ENCODE measurements at regions not wholly inside any gene's neighbourhood (a gene's known extent, or its start where the extent isn't known, plus 50 kb on each side); places are given as distances from the start of the nearest gene placed in this dataset.
"Not testable (repeated sequence)": the region's sequence is repeated elsewhere in the genome, so short reads cannot be mapped to it uniquely, and the experiment has no call there.

DNA sequence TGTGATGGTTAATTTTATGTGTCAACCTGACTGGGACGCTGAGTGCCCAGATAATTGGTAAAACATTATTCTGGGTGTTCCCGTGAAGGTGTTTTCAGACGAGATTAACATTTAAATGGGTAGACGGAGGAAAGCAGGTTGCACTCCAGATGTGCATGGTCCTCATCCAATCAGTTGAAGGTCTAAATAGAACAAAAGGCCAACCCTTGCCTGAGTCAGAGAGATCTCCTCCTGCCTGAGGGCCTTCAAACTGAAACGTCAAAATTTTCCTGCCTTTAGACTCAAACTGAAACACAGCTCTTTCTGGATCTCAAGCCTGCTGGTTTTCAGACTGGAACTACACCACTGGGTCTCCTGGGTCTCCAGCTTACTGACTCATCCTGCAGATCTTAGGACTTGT, 73.5 kb downstream of the NPIPA8 start:
- not testable (repeated sequence) for H3K27ac ChIP-seq (ENCODE audit: low read depth, low read length); H3K36me3 ChIP-seq (ENCODE audit: insufficient read depth, low read length); H3K9me3 ChIP-seq (ENCODE audit: low read length); H3K4me1 ChIP-seq (ENCODE audit: insufficient read depth, low read length); H3K27me3 ChIP-seq (ENCODE audit: control insufficient read depth in 1 of 2, insufficient read depth in 2 of 2, low read length in 2 of 2); H3K9ac ChIP-seq (ENCODE audit: low read length); H3K4me3 ChIP-seq (ENCODE audit: low read depth in 1 of 2, low read length in 2 of 2)

GRCh38 chr16:18261848-18262247, 74.7 kb downstream of the NPIPA8 start:
- not testable (repeated sequence) for H3K36me3 ChIP-seq (ENCODE audit: insufficient read depth, low read length); H3K27ac ChIP-seq (ENCODE audit: low read depth, low read length); H3K27me3 ChIP-seq (ENCODE audit: control insufficient read depth in 1 of 2, insufficient read depth in 2 of 2, low read length in 2 of 2); H3K4me3 ChIP-seq (ENCODE audit: low read depth in 1 of 2, low read length in 2 of 2); H3K4me1 ChIP-seq (ENCODE audit: insufficient read depth, low read length); H3K9ac ChIP-seq (ENCODE audit: low read length); H3K9me3 ChIP-seq (ENCODE audit: low read length)

DNA sequence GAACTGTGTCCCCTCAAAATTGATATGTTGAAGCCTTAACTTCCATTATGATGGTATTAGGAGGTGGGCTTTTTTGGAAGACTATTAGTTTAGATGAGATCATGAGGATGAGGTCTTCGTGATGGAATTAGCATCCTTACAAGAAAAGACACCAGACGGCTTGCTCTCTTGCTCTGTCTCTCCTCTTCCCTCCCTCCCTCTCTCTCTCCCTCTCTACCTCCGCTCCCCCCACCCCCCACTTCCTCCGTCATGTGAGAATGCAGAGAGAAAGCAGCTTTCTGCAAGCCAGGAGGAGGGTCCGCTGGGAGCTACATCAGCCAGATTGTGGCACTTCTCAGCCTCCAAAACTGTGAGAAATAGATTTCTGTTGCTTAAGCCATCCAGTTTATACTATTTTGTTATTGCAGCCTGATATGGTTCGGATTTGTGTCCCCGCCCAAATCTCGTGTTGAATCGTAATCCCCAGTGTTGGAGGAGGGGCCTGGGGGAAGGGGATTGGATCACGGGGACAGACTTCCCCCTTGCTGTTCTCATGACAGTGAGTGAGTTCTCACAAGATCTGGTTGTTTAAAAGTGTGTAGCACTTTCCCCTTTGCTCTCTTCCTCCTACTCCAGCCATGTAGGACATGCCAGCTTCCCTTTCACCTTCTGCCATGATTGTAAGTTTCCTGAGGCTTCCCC, 76.9 kb downstream of the NPIPA8 start:
- not testable (repeated sequence) for H3K4me3 ChIP-seq (ENCODE audit: low read depth in 1 of 2, low read length in 2 of 2); H3K27ac ChIP-seq (ENCODE audit: low read depth, low read length); H3K4me1 ChIP-seq (ENCODE audit: insufficient read depth, low read length); H3K9ac ChIP-seq (ENCODE audit: low read length); H3K9me3 ChIP-seq (ENCODE audit: low read length); H3K27me3 ChIP-seq (ENCODE audit: control insufficient read depth in 1 of 2, insufficient read depth in 2 of 2, low read length in 2 of 2); H3K36me3 ChIP-seq (ENCODE audit: insufficient read depth, low read length)

GRCh38 chr16:18252943-18253342, 83.6 kb downstream of the NPIPA8 start:
- not testable (repeated sequence) for H3K4me1 ChIP-seq (ENCODE audit: insufficient read depth, low read length); H3K36me3 ChIP-seq (ENCODE audit: insufficient read depth, low read length); H3K27ac ChIP-seq (ENCODE audit: low read depth, low read length); H3K9ac ChIP-seq (ENCODE audit: low read length); H3K9me3 ChIP-seq (ENCODE audit: low read length); H3K4me3 ChIP-seq (ENCODE audit: low read depth in 1 of 2, low read length in 2 of 2); H3K27me3 ChIP-seq (ENCODE audit: control insufficient read depth in 1 of 2, insufficient read depth in 2 of 2, low read length in 2 of 2)

DNA sequence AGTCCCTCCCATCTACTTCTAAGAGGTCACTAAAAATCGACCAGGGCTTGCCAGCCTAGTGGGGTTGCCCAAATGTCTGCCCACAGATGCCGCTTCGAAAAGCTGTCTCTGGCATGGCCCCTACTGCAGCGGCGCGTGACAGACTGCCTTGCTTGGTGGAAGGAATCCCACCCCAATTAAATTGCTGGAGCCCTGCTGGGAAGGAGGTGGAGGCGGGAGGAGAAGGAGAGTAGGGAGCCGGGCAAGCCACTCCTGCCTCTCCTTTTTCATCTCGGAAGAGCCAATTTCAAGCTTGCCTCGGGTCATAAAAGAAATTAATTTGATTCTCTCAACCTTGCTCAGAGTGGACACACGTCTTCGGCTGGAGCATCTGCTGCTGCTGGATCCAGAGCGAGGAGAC, 106.0 kb downstream of the NPIPA8 start:
- not testable (repeated sequence) for H3K9ac ChIP-seq (ENCODE audit: low read length); H3K27ac ChIP-seq (ENCODE audit: low read depth, low read length); H3K27me3 ChIP-seq (ENCODE audit: control insufficient read depth in 1 of 2, insufficient read depth in 2 of 2, low read length in 2 of 2); H3K4me3 ChIP-seq (ENCODE audit: low read depth in 1 of 2, low read length in 2 of 2); H3K36me3 ChIP-seq (ENCODE audit: insufficient read depth, low read length); H3K4me1 ChIP-seq (ENCODE audit: insufficient read depth, low read length); H3K9me3 ChIP-seq (ENCODE audit: low read length)

DNA sequence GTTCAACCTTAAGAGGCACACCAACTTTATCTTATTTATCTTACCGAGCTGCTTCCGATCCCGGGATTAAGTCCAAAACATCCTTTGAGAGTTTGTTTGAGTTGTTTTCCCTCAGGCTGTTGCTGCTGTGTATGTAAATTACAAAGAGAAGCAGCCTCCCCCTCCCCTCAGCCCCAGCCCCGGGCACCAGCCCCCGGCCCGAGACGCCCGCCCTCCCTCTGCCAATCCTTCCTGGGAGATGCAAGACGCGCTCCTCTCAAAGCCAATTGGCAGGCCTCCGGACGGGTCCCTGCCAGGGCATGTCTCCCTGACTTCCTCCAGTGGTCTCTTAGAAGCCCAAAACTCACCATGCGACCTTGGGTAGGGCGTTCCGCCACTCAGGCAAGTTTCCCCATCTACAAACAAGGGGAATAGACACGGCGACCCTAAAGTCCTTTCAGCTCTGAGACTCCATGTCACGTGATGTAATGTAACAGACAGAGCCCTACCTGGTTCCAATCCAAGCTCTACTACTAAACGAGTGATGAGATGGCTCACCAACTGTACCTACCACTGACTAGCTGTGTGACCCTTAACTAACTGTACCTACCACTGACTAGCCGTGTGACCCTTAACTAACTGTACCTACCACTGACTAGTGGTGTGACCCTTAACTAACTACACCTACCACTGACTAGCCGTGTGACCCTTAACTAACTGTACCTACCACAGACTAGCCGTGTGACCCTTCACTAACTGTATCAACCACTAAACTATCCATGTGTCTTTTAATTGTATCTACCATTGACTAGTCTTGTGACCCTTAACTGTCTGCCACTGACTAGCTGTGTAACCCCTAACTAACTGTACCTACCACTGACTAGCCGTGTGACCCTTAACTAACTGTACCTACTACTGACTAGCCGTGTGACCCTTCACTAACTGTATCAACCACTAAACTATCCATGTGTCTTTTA, 114.2 kb downstream of the NPIPA8 start:
- not testable (repeated sequence) for H3K4me3 ChIP-seq (ENCODE audit: low read depth in 1 of 2, low read length in 2 of 2); H3K4me1 ChIP-seq (ENCODE audit: insufficient read depth, low read length); H3K36me3 ChIP-seq (ENCODE audit: insufficient read depth, low read length); H3K27ac ChIP-seq (ENCODE audit: low read depth, low read length); H3K9me3 ChIP-seq (ENCODE audit: low read length); H3K9ac ChIP-seq (ENCODE audit: low read length); H3K27me3 ChIP-seq (ENCODE audit: control insufficient read depth in 1 of 2, insufficient read depth in 2 of 2, low read length in 2 of 2)

GRCh38 chr16:18217741-18218140, 118.8 kb downstream of the NPIPA8 start:
- not testable (repeated sequence) for H3K4me1 ChIP-seq (ENCODE audit: insufficient read depth, low read length); H3K27ac ChIP-seq (ENCODE audit: low read depth, low read length); H3K9ac ChIP-seq (ENCODE audit: low read length); H3K9me3 ChIP-seq (ENCODE audit: low read length); H3K36me3 ChIP-seq (ENCODE audit: insufficient read depth, low read length); H3K4me3 ChIP-seq (ENCODE audit: low read depth in 1 of 2, low read length in 2 of 2); H3K27me3 ChIP-seq (ENCODE audit: control insufficient read depth in 1 of 2, insufficient read depth in 2 of 2, low read length in 2 of 2)

GRCh38 chr16:18216814-18217213, 119.7 kb downstream of the NPIPA8 start:
- not testable (repeated sequence) for H3K27ac ChIP-seq (ENCODE audit: low read depth, low read length); H3K4me3 ChIP-seq (ENCODE audit: low read depth in 1 of 2, low read length in 2 of 2); H3K9ac ChIP-seq (ENCODE audit: low read length); H3K9me3 ChIP-seq (ENCODE audit: low read length); H3K27me3 ChIP-seq (ENCODE audit: control insufficient read depth in 1 of 2, insufficient read depth in 2 of 2, low read length in 2 of 2); H3K4me1 ChIP-seq (ENCODE audit: insufficient read depth, low read length); H3K36me3 ChIP-seq (ENCODE audit: insufficient read depth, low read length)

- not testable (repeated sequence) for H3K27ac ChIP-seq (ENCODE audit: low read depth, low read length); H3K9ac ChIP-seq (ENCODE audit: low read length); H3K4me1 ChIP-seq (ENCODE audit: insufficient read depth, low read length); H3K4me3 ChIP-seq (ENCODE audit: low read depth in 1 of 2, low read length in 2 of 2); H3K27me3 ChIP-seq (ENCODE audit: control insufficient read depth in 1 of 2, insufficient read depth in 2 of 2, low read length in 2 of 2); H3K36me3 ChIP-seq (ENCODE audit: insufficient read depth, low read length); H3K9me3 ChIP-seq (ENCODE audit: low read length)
Measured at GRCh38 chr16:18213810-18214209, 122.7 kb downstream of the NPIPA8 start.

DNA sequence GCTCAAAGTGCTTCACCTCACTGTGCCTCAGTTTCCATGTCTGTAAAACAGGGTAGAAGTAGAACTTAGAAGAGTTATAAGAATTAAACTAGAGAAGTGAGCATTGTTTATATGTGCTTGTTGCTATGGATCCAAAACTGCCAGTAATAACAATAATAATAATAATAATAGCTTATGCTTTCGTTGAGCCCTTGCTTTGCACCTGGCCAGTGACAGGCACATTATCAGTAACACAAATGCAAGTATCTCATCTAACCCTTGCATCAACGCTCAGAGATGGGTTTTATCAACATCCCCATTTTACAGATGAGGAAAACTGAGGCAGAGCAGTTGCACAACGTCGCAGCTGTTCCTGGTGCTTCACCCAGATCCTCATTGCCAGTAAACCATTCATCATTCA, 125.0 kb downstream of the NPIPA8 start:
- not testable (repeated sequence) for H3K4me1 ChIP-seq (ENCODE audit: insufficient read depth, low read length); H3K27ac ChIP-seq (ENCODE audit: low read depth, low read length); H3K4me3 ChIP-seq (ENCODE audit: low read depth in 1 of 2, low read length in 2 of 2)

DNA sequence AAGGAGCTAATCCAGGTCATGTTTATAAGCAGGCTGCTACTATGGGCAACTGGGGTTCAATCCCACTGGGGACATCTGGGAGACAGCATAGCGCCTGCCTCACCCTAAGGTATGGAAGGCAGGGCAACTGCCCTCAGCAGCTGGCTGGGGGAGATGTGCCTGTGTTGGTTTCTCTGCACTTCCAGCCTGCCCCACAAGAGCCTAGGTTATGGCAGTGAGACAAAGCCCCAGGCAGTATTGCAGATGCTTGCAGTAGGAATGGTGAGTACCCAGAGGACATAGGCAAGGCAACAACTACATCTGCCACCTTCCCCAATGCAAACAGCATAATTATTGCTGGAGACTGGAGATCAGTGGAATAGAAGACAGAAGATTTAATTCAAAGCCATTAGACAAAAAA, 131.8 kb downstream of the NPIPA8 start:
- H3K27ac ChIP-seq (ENCODE audit: low read depth, low read length); H3K4me3 ChIP-seq (ENCODE audit: low read depth in 1 of 2, low read length in 2 of 2): not testable (repeated sequence)

More for the DNA sequence above, 125.0 kb downstream of the NPIPA8 start:
- H3K27me3 ChIP-seq (ENCODE audit: control insufficient read depth in 1 of 2, insufficient read depth in 2 of 2, low read length in 2 of 2); H3K9ac ChIP-seq (ENCODE audit: low read length); H3K36me3 ChIP-seq (ENCODE audit: insufficient read depth, low read length); H3K9me3 ChIP-seq (ENCODE audit: low read length): not testable (repeated sequence)

GRCh38 chr16:18204309-18204708, 132.2 kb downstream of the NPIPA8 start:
- not testable (repeated sequence) for H3K27me3 ChIP-seq (ENCODE audit: control insufficient read depth in 1 of 2, insufficient read depth in 2 of 2, low read length in 2 of 2); H3K4me3 ChIP-seq (ENCODE audit: low read depth in 1 of 2, low read length in 2 of 2); H3K9ac ChIP-seq (ENCODE audit: low read length); H3K27ac ChIP-seq (ENCODE audit: low read depth, low read length); H3K36me3 ChIP-seq (ENCODE audit: insufficient read depth, low read length); H3K9me3 ChIP-seq (ENCODE audit: low read length); H3K4me1 ChIP-seq (ENCODE audit: insufficient read depth, low read length)

More for the DNA sequence above, 131.8 kb downstream of the NPIPA8 start:
- H3K9ac ChIP-seq (ENCODE audit: low read length); H3K36me3 ChIP-seq (ENCODE audit: insufficient read depth, low read length); H3K27me3 ChIP-seq (ENCODE audit: control insufficient read depth in 1 of 2, insufficient read depth in 2 of 2, low read length in 2 of 2); H3K4me1 ChIP-seq (ENCODE audit: insufficient read depth, low read length); H3K9me3 ChIP-seq (ENCODE audit: low read length): not testable (repeated sequence)

Data from muscle layer of colon (tissue), 2 donors.